ENCODE measurements at regions not wholly inside any gene's neighbourhood (a gene's known extent, or its start where the extent isn't known, plus 50 kb on each side); places are given as distances from the start of the nearest gene placed in this dataset.

DNA sequence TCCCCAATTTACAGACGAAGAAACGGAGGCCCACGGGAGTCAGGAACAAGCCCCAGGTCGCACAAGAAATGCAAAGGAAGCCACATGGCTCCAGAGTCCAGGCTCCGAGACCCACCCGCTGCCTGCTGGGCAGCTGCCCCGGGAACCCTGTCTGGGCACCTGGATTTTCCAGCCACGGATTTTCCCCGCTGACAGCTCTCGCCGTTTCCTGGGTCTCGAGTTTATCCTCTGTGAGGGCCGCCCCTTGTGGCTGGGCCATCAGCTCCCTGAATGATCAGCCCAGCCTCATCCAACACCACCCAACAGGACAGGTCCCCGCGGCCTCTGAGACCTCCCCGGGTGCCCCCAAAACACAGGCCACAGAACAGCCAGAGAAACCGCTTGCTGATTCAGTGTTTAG is 189.7 kb downstream of the BRD1 start:
- DNase-seq: no peak

DNA sequence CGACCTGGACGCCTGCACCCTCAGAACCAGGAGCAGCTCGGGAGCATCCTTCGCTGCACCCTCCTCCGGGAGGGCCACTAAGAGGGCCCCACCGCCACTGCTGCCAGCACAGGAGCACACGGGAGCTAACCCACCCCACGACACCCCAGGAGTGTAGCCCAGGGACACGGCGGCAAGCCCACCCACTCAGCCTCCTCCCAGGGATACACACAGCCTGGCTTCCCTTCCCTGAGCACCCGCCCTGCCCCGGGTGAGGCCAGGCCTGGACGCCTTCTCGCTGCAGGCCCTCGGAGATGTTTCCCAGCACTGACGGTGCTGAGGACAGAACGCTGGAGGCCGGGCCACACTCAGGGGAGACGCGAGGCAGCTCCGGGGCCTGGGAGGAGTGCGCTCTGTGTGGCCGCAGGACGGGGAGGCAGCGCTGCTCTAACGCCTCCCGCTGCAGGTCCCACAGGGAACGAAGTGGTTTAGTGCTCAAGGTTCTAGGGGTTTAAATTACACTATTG is 190.4 kb downstream of the BRD1 start:
- DNase-seq: no peak

- DNase-seq: no peak
These were observed 191.0 kb downstream of the BRD1 start for GRCh38 chr22:49636649-49637048.

DNA sequence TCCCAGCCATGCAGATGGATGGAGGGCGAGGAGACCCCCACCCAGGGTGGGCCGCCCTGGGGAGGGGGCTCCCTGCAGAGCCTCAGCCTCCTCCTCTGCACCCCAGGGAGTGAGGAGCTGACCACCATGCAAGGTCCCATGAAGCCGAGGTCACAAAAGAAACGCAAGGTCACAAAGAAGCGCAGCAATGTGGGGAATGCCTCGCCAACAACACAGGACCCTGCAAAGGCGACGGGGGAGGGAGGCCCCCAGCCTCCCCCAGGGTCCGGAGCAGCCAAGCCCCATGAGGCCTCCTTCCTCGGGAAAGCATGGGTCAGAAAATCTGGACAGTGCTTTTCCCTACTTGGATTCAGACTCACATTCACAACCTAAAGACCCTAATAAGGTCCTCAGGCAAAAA is 191.5 kb downstream of the BRD1 start:
- no peak for DNase-seq

GRCh38 chr22:49634006-49634772 is 193.5 kb downstream of the BRD1 start:
- no peak for DNase-seq

DNA sequence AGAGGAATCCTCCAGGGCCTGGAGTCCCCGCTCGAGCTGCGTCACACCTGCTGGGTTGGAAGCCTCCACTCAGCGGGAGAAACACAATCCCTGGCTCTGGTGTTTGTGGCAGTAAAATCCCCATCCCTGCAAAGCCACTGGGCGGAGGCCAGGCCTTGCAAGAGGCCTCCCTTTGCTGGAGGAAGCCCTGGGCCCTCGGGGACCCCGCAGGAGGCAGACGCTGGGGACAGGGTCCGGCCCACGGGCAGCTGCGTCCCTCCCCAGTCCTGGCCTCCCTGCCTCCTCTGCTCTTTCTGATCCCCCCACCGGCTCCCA is 194.7 kb downstream of the BRD1 start:
- no peak for DNase-seq

DNA sequence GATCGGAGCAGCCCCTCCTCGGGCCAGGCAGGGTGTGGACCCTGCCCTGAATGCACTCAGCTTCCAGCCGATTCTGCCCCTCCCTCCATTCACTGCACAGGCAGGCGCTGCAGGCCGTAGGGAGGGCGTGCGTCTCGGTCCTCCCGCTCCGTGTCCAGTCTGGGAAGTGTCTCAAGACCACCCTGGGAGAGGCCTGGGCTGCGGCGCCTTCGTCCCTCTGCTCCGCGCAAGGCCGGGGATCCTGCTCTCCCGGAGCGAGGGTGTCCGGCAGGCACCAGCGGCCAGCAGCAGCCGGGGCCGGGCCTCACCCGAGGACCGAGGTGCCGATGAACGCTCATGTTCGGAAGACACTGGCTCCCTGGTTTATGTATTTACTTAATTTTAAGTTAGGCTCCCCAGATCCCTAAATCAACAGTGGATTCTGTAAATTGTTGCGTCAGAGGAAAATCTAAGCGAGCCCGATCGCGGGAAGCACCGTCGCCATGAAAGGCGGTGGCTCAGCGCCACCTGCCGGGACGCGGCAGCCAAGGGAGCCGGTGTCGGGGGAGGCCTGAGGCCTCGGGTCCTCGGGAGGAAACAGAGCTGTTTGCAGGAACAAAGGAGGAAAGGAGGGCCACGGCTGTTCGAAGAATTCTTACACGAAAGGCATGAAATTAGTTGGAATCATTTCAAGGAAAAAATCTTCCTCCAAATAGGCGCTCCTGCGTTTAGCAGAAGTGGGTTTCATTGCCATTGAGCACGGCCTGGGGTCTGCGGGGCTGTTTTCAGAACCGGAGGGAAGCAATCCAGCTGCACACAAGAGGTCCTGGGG is 195.3 kb downstream of the BRD1 start:
- no peak for DNase-seq

GRCh38 chr22:49630448-49630946 is 197.2 kb downstream of the BRD1 start:
- DNase-seq: no peak

- DNase-seq: no peak
These were observed 197.9 kb downstream of the BRD1 start for GRCh38 chr22:49629586-49630447.

GRCh38 chr22:49629261-49629570 is 198.5 kb downstream of the BRD1 start:
- no peak for DNase-seq

DNA sequence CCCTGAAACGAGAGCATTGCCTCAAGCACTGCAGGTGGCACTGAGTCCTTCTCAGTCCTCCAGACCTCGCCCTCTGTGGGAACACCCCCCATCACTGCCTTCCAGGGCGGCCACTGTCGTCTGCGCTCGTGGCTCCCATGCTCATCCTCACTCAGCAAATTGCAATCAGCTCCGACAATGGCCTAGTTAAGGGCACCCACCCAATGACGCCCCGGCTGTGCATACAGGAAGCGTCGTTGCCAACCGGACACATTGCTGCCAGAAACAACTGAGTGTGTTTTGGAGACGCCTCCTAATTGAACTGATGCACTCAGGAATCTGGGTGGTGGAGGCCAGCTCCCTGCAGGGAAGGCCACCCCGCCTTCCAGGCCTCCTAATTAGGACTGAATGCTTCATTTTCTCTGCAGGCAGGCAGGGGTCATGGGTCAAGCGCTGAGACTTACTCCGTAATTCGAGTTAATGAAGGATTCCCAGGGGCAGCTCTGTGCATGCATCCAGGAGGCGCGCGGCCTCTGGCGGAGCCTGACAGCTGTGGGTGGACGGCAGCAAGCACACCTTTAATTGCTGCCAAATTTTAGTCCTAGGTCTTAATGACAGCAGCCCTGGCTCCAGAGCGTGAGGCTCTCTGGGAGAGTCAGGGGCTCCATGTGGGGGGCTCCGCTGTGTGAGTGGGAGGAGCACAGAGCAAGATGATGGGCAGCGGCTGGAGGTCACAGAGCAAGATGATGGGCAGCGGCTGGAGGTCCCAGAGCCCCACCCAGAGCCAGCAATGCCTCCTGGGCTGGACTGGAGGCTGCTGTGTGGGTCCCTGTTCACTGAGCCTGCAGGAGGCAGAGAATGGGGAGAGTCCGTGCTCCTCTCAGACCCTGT is 199.0 kb downstream of the BRD1 start:
- DNase-seq: no peak

DNA sequence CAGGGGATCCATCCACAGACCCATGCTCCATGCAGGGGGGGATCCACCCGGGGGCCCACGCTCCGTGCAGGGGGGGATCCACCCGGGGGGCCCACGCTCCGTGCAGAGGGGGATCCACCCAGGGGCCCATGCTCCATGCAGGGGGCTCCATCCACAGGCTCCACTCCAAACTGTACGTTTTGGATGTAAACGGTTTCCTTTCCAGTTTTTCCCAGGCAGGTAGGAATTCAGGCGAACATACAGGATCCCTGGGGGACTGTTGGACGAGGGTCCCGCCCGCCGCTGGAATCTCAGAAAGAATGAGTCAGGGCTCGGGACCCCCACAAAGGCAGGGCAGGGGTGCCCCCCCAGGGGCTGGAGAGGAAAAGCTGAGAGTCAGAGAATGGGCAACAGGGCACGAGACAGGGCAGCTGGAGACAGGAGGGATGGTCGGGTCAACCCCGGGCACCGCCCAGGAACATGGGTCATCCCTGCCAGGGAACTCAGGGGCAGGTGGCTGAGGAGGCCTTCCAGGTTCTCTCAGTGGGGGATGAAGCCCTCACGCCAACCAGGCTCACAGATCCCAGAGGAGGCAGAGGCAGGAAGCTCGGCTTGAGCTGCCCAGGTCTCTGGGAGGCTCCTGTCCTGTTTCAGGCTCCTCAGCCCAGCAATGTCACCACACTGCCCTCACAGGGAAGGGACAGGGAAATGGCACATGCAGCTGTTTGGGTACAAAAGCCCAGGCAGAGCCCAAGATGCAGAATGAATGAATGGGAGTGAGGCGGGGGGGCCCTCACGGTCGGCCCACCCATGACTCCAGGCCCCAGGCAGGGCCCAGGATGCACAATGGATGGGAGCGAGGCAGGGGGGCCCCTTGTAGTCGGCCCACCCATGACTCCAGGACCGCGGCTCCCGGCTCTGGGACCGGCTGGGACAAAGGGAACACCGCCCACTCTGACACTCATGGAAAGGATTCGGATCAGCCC is 200.2 kb downstream of the BRD1 start:
- DNase-seq: no peak

GRCh38 chr22:49626361-49627216 is 201.1 kb downstream of the BRD1 start:
- no peak for DNase-seq

- DNase-seq: no peak
These were observed 203.1 kb downstream of the BRD1 start for GRCh38 chr22:49624421-49625177.

GRCh38 chr22:49623715-49624114 is 204.0 kb downstream of the BRD1 start:
- DNase-seq: no peak

DNA sequence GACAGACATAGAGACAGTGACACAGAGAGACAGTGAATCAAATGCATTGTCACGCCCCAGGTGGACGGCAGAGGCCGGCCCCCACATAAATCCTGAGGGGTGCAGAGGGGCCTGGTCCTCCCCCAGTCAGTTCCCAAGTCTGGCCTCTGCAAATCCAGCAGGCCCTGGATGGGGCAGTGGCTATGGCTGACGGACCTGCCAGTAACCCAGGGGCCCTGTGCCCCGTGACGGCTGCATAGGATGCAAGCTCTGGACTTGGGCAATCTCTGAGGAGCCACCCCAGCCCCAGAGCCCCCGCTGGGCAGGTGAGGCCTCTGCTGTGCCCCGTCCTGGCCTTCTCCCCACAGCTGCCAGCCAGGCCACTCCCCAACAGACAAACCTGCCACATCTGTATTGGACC is 204.5 kb downstream of the BRD1 start:
- no peak for DNase-seq

DNA sequence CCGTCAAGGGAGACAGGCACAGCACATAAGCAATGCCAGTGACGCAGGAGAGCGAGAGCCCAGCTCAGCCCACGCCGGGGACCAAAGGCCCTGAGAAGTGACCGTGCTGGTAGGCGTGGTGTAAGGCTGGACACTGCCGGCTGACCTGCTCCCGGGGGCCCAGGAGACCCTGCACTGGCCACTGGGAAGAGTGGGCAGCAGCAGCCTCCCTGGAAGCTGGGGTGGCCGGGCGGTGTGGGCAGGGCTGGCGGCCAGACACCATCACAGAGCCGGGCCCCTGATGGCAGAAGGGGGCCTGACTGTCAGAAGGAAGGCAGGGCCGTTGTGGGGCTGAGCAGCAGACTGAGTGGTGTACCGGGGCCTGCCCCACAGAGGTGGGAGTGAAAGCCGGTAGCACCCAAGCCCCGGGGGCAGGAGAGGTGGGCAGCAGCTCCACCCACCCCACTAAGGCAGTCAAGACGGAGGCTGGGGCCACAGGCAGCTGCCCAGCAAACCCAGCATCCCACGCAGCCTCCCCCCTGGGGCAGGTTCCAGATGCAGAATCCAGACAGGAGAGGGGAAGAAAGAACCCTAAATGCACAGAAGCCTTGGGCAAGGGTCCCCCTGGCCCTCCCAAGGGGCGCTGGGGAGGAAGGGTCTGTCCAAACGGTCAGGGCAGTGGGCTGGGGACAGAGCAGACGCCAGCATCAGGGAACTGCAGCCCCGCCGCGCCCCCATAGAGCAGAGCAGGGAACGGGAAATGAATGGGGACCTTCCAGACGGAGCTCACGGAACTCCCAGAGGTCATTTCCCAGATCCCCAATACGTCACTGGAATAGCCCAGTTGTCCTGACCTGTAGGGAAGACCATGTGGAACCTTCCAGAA is 205.2 kb downstream of the BRD1 start:
- DNase-seq: no peak

GRCh38 chr22:49621601-49622210 is 206.0 kb downstream of the BRD1 start:
- DNase-seq: no peak
